SU-DHL-6 (cell line): ENCODE measurements at regions not wholly inside any gene's neighbourhood (a gene's known extent, or its start where the extent isn't known, plus 50 kb on each side); places are given as distances from the start of the nearest gene placed in this dataset.

ENCODE experiments used
- H2AFZ ChIP-seq: fragments of 200-600 bp; sonication (generic); 2 replicates; pipeline ENCODE4 v1.6.1; 2014; ENCODE audit warnings: low read depth, mild to moderate bottlenecking, moderate library complexity, mixed read lengths, antibody characterized with exemption, low read length; ENCODE audit not compliant: severe bottlenecking
- H3F3A ChIP-seq: fragments of 200-600 bp; shearing (Covaris generic); 2 replicates; pipeline ENCODE4 v1.6.0; 2016; ENCODE audit warnings: antibody characterized with exemption, mild to moderate bottlenecking; ENCODE audit not compliant: insufficient read depth
- H3K27ac ChIP-seq: fragments of 200-600 bp; sonication (generic); 2 replicates; pipeline ENCODE4 v1.5.1; 2016; ENCODE audit warnings: low read depth, mild to moderate bottlenecking, low read length, moderate library complexity, mixed read lengths
- H3K27me3 ChIP-seq: fragments of 200-600 bp; sonication (generic), shearing (Covaris generic); 2 replicates; pipeline ENCODE4 v1.6.0; 2014; ENCODE audit warnings: mild to moderate bottlenecking, low read length
- H3K36me3 ChIP-seq: fragments of 200-600 bp; sonication (generic); 2 replicates; pipeline ENCODE4 v1.6.1; 2014; ENCODE audit warnings: mild to moderate bottlenecking, low read length, mixed read lengths
- H3K4me2 ChIP-seq: fragments of 300-600, 200-600 bp; shearing (Covaris generic), sonication (generic); 2 replicates; pipeline ENCODE4 v1.6.0; 2014; ENCODE audit warnings: low read length, low read depth, mild to moderate bottlenecking; ENCODE audit not compliant: poor library complexity, severe bottlenecking
- H3K4me3 ChIP-seq: fragments of 200-600 bp; sonication (generic); 2 replicates; pipeline ENCODE4 v1.5.1; 2014; ENCODE audit warnings: antibody characterized with exemption, low read length, mild to moderate bottlenecking, mixed read lengths; ENCODE audit not compliant: insufficient read depth, poor library complexity, severe bottlenecking
- H3K79me2 ChIP-seq: fragments of 200-600 bp; sonication (generic); 2 replicates; pipeline ENCODE4 v1.6.1; 2014; ENCODE audit warnings: mild to moderate bottlenecking, low read length, moderate library complexity; ENCODE audit not compliant: insufficient read depth
- H3K9ac ChIP-seq: fragments of 200-600 bp; sonication (generic); 2 replicates; pipeline ENCODE4 v1.7.0; 2014; ENCODE audit warnings: mild to moderate bottlenecking, low read length
- H3K9me2 ChIP-seq: fragments of 200-600 bp; sonication (generic); replicated peaks from 2 replicates; pipeline ENCODE4 v1.6.1; 2014; ENCODE audit warnings: low read length; ENCODE audit not compliant: insufficient read depth
- H3K9me3 ChIP-seq: fragments of 200-600 bp; sonication (generic); 2 replicates; pipeline ENCODE4 v1.6.1; 2014; ENCODE audit warnings: low read length, mixed read lengths; ENCODE audit not compliant: insufficient read depth
- H4K20me1 ChIP-seq: fragments of 200-600 bp; sonication (generic); 2 replicates; pipeline ENCODE4 v1.6.1; 2014; ENCODE audit warnings: low read depth, mild to moderate bottlenecking, antibody characterized with exemption, low read length, moderate library complexity, mixed read lengths
- EZH2phosphoT487 ChIP-seq: fragments of 200-600 bp; sonication (generic), shearing (Covaris generic); conservative IDR thresholded peaks from 2 replicates; pipeline ENCODE4 v1.6.1; 2018; ENCODE audit warnings: mild to moderate bottlenecking, antibody characterized with exemption, low read length, moderate library complexity, mixed read lengths
- TF ChIP-seq, protein P1 (sequence below): fragments of 200-600 bp; sonication (generic); IDR thresholded peaks from one replicate; pipeline ENCODE4 v1.5.1; 2017; ENCODE audit warnings: antibody characterized with exemption, mild to moderate bottlenecking, low read length, moderate library complexity; ENCODE audit not compliant: insufficient read depth, poor library complexity, severe bottlenecking

- Histone ChIP-seq H3K79me2 (no peaks in the 10 kb centered on the region), H3K9ac (no peak overlapping the region), H3K4me3 (no peak overlapping the region), H3K9me3 (no peaks in the 10 kb centered on the region), H3K9me2 (no peaks in the 10 kb centered on the region), H3K27ac (no peak overlapping the region), H3K4me2 (no peak overlapping the region), H4K20me1 (no peaks in the 10 kb centered on the region), H3F3A (no peaks in the 10 kb centered on the region), H2AFZ (no peak overlapping the region), H3K36me3 (no peaks in the 10 kb centered on the region), H3K27me3 (no peaks in the 10 kb centered on the region)
- TF ChIP-seq, protein P1, sequence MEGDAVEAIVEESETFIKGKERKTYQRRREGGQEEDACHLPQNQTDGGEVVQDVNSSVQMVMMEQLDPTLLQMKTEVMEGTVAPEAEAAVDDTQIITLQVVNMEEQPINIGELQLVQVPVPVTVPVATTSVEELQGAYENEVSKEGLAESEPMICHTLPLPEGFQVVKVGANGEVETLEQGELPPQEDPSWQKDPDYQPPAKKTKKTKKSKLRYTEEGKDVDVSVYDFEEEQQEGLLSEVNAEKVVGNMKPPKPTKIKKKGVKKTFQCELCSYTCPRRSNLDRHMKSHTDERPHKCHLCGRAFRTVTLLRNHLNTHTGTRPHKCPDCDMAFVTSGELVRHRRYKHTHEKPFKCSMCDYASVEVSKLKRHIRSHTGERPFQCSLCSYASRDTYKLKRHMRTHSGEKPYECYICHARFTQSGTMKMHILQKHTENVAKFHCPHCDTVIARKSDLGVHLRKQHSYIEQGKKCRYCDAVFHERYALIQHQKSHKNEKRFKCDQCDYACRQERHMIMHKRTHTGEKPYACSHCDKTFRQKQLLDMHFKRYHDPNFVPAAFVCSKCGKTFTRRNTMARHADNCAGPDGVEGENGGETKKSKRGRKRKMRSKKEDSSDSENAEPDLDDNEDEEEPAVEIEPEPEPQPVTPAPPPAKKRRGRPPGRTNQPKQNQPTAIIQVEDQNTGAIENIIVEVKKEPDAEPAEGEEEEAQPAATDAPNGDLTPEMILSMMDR = no peak
- no peak for TF ChIP-seq EZH2phosphoT487
Observed at GRCh38 chr18:52289392-52289791, 50.6 kb upstream of the DCC start.
